COLO829 (cell line): ENCODE measurements at regions not wholly inside any gene's neighbourhood (a gene's known extent, or its start where the extent isn't known, plus 50 kb on each side); places are given as distances from the start of the nearest gene placed in this dataset.

Experiments
- DNase-seq: peaks from one replicate; pipeline ENCODE4 v3.0.0; 2012; ENCODE audit warnings: low spot score

- peak; percentile 17 for DNase-seq
These were observed 291.9 kb upstream of the PDE4D start for GRCh38 chr5:60185231-60186099.

GRCh38 chr5:60184606-60185005 is 291.1 kb upstream of the PDE4D start:
- DNase-seq, result peak; percentile 24

- DNase-seq, result no peak
These were observed 290.4 kb upstream of the PDE4D start for GRCh38 chr5:60183881-60184280.

- DNase-seq, result no peak
These were observed 284.6 kb upstream of the PDE4D start for GRCh38 chr5:60178101-60178500.

GRCh38 chr5:60177596-60177995 is 284.1 kb upstream of the PDE4D start:
- no peak for DNase-seq

GRCh38 chr5:60173667-60174066 is 280.1 kb upstream of the PDE4D start:
- no peak for DNase-seq

- DNase-seq, result no peak
These were observed 270.2 kb upstream of the PDE4D start for GRCh38 chr5:60163762-60164161.

GRCh38 chr5:60162441-60162840 is 268.9 kb upstream of the PDE4D start:
- no peak for DNase-seq

- DNase-seq, result peak; percentile 2
These were observed 267.9 kb upstream of the PDE4D start for GRCh38 chr5:60161340-60161934.

- no peak for DNase-seq
These were observed 255.6 kb upstream of the PDE4D start for GRCh38 chr5:60149081-60149480.

- DNase-seq, result no peak
These were observed 254.8 kb upstream of the PDE4D start for GRCh38 chr5:60148366-60148765.

GRCh38 chr5:60147791-60148190 is 254.3 kb upstream of the PDE4D start:
- no peak for DNase-seq

GRCh38 chr5:60143942-60144549 is 250.5 kb upstream of the PDE4D start:
- DNase-seq, result no peak

GRCh38 chr5:60141119-60141518 is 247.6 kb upstream of the PDE4D start:
- DNase-seq, result no peak

GRCh38 chr5:60136841-60137240 is 243.3 kb upstream of the PDE4D start:
- DNase-seq, result no peak

- no peak for DNase-seq
These were observed 238.0 kb upstream of the PDE4D start for GRCh38 chr5:60131504-60131903.

GRCh38 chr5:60125636-60126035 is 232.1 kb upstream of the PDE4D start:
- no peak for DNase-seq

GRCh38 chr5:60102961-60103693 is 209.6 kb upstream of the PDE4D start:
- peak; percentile 47 for DNase-seq

GRCh38 chr5:60101573-60101972 is 208.0 kb upstream of the PDE4D start:
- DNase-seq, result peak; percentile 4

GRCh38 chr5:60092671-60093422 is 199.3 kb upstream of the PDE4D start:
- no peak for DNase-seq

- no peak for DNase-seq
These were observed 193.1 kb upstream of the PDE4D start for GRCh38 chr5:60086583-60086982.

- DNase-seq, result no peak
These were observed 190.7 kb upstream of the PDE4D start for GRCh38 chr5:60084226-60084625.
